GM19023 (cell line): ENCODE measurements at regions not wholly inside any gene's neighbourhood (a gene's known extent, or its start where the extent isn't known, plus 50 kb on each side); places are given as distances from the start of the nearest gene placed in this dataset.

Experiments used
- ATAC-seq: cut with Tn5 transposase; IDR thresholded peaks from one replicate; pipeline ENCODE4 v1.9.1; 2021; ENCODE audit warnings: mild to moderate bottlenecking, moderate library complexity; ENCODE audit not compliant: unreplicated experiment

DNA sequence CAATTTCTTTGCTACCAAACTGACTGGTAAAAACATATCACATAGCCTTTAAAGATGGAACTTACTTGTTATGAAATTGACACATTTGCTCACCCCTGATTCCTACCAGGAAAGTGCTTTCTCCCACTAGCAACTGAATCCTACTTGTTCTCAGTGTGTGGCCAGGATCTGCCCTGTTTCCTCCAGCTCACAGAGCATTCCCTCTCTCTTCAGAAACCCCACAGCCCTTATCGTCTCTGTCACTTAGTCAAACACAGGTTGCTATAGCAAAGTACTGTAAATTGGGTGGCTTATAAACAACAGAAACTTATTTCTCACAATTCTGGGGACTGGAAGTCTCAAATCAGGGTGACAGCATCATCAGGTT, 265.2 kb upstream of the BOD1L1 start:
- no peak for ATAC-seq

GRCh38 chr4:13893211-13893610, 265.7 kb upstream of the BOD1L1 start:
- ATAC-seq, result no peak

GRCh38 chr4:13893987-13894386, 266.5 kb upstream of the BOD1L1 start:
- no peak for ATAC-seq

- ATAC-seq, result no peak
Observed at GRCh38 chr4:13900780-13901179, 273.3 kb upstream of the BOD1L1 start.

- no peak for ATAC-seq
Observed at GRCh38 chr4:13902146-13902545, 274.6 kb upstream of the BOD1L1 start.

GRCh38 chr4:13903061-13903460, 275.5 kb upstream of the BOD1L1 start:
- no peak for ATAC-seq

- no peak for ATAC-seq
Observed at GRCh38 chr4:13903901-13904300, 276.4 kb upstream of the BOD1L1 start.

GRCh38 chr4:13905543-13905942, 278.0 kb upstream of the BOD1L1 start:
- no peak for ATAC-seq

DNA sequence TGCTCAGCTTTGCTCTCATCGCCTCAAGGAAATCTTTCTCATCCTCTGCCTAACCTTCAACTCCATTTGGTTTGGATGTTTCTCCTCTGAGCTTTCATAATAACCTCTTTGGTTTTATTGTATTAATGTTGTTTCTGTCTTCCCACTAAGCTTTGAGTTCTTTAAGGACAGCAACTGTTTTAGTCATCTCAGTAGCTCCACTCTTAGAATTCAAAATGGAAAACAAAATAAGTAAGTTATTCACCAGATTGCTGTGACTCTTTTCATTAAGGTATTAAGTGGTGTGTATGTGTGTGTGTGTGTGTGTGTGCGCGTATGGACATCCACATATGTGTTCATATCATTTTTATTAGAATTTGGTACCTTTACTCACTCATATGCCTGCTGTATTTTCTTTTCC, 279.2 kb upstream of the BOD1L1 start:
- no peak for ATAC-seq

GRCh38 chr4:13907255-13907751, 279.8 kb upstream of the BOD1L1 start:
- no peak for ATAC-seq

GRCh38 chr4:13908455-13908854, 280.9 kb upstream of the BOD1L1 start:
- no peak for ATAC-seq

- ATAC-seq, result no peak
Observed at GRCh38 chr4:13910556-13910955, 283.0 kb upstream of the BOD1L1 start.

- ATAC-seq, result no peak
Observed at GRCh38 chr4:13911256-13911655, 283.7 kb upstream of the BOD1L1 start.

DNA sequence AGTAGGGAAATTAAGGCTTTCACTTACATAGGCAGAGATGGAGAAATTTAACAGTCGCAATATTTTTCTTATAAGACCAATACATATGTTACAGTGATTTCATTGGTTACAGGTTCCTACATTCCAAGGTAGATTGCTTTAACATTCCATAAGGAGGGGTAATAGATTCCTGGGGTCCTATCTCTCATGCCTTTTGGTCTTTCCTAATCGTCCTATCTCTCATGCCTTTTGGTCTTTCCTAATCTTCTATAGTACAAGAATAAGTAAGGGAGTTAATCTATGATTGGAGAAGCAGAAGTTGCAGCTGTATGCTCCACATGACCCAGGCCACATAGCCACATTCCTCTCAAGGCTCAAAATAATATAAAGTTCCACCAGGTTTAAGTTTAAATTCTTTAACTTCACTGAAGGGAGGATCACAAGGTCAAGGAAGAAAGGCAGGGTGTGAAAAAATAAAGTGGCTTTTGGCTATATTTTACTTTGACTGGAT, 285.0 kb upstream of the BOD1L1 start:
- ATAC-seq, result no peak

- no peak for ATAC-seq
Observed at GRCh38 chr4:13912966-13913365, 285.4 kb upstream of the BOD1L1 start.

- no peak for ATAC-seq
Observed at GRCh38 chr4:13917015-13917414, 289.5 kb upstream of the BOD1L1 start.

GRCh38 chr4:13918110-13918509, 290.6 kb upstream of the BOD1L1 start:
- no peak for ATAC-seq

- ATAC-seq, result no peak
Observed at GRCh38 chr4:13918991-13919441, 291.5 kb upstream of the BOD1L1 start.

DNA sequence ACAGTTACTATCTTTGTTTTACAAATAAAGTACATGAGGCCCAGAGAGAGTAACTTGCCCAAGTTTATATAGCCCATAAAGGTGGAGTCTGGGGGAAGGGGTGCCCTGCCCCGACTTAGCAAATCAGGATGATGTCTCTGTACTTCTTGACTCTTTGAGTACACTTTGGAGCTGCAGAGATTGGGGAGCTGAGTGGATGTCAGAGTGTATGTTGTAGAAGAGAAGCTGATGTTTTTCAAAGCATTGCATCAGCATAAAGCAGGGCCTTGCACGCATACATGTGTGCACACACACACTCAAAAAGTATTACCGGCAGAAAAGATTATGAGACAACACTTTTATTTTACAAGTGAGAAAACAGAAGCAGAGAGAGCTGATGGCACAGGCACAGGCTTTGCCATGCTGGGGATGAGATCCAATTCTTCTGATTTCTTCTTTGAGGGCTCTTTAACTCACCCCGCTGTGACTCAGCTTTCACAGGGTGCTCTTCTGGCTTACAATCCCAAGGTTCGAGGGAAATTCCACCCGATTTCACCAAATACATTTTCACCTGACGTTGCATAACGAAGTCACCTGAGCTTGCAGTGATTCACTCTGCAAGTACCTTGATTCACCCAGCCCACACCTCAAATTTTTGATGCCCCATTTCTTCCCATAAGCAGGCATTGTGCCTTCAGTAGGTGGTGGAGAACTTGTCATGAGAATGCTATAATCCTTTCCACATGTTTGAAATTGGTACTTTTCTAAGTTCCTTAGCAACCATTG, 292.8 kb upstream of the BOD1L1 start:
- ATAC-seq, result no peak

DNA sequence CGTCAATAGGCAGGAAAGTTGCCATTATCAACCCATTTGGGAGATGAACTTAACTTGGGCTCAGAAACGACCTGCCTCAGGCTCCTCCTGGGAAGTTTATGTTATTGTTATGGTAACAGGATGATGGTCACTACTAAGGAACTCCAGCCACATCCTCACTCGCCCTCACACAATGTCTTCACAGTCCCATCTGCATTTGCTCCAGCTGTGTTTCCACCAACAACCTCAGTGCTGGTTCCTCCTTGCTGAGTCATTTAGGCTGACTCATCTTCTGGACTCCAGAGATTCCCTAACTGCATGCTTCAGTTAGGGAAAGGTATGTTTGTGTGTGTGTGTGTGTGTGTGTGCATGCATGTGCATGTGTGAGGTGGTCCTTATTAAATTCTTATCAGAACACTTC, 293.4 kb upstream of the BOD1L1 start:
- ATAC-seq, result no peak

DNA sequence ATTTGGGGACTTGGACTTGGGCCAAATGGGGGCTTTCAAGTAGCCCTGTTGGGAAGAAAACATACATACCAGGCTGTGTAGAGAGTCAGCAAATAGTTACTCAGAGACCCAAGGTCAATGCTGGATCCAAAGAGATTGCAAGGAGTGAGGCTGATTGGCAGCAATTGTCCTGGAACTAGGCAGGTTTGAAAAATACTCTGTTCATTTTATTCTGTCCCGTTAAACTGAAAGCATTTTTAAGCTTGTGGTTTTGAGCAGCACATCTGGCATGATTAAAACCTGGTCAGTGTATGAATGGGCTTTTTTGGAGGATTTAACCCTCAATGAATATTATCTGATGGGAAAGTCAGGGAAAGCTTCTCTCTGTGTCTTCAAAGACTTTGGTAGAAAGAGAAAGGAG, 294.3 kb upstream of the BOD1L1 start:
- no peak for ATAC-seq

GRCh38 chr4:13922459-13922858, 294.9 kb upstream of the BOD1L1 start:
- no peak for ATAC-seq
